Occipital lobe (tissue), 1 donor: ENCODE measurements at regions not wholly inside any gene's neighbourhood (a gene's known extent, or its start where the extent isn't known, plus 50 kb on each side); places are given as distances from the start of the nearest gene placed in this dataset.

Experiments used
- DNase-seq: peaks from one replicate; lab custom pipeline; 2025; lab: John Stamatoyannopoulos, UW

DNA sequence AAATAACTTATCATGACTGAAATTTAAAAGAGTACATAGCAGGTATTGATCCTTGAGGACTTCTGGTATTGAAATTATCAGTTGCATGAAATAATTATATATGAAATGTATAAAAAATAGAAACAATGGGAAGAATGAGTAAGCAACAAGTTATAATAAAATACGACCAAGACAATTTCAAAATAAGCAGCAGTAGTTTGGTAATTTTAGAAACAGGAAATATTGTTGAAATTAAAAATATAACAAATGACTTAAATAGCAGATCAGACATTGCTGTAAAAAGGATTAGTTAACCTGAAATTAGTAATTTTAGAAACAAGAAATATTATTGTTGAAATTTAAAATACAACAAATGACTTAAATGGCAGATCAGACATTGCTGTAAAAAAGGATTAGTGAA lies 152.3 kb downstream of the BTC start:
- no peak for DNase-seq

DNA sequence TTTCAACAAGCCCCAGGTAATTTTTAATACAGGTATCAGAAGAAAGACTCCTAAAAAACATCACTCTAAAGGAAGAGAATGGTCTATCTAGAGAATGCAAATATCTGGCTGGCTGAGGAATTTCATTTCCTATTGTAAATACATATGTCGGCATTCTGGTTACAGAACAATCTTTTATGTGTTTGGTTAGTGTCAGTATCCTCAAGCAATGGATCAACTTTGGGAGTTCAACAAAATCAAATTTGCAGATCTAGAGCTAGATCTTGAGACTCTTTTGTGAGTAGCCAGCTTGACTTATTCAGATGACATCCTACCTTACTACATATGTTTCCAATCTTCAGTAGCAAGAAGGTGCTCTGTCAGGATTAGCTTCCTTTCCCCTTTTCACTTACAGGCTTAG lies 145.1 kb downstream of the BTC start:
- no peak for DNase-seq

DNA sequence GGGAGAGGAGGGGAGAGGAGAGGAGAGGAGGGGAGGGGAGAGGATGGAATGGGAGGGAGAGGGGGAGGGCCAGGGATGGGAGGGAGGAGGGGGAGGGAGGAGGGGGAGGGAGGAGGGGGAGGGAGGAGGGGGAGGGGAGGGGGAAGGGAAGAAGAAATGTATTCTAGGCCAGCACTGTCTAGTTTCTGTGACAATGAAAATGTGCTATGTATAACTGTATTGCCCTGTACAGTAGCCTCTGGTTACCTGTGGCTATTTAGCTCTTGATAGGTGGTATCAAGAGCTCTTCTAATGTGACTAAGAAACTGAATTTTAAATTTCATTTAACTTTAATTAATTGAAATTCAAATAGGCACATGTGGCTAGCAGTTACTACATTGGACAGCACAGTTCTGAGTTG lies 143.1 kb downstream of the BTC start:
- DNase-seq, result no peak

DNA sequence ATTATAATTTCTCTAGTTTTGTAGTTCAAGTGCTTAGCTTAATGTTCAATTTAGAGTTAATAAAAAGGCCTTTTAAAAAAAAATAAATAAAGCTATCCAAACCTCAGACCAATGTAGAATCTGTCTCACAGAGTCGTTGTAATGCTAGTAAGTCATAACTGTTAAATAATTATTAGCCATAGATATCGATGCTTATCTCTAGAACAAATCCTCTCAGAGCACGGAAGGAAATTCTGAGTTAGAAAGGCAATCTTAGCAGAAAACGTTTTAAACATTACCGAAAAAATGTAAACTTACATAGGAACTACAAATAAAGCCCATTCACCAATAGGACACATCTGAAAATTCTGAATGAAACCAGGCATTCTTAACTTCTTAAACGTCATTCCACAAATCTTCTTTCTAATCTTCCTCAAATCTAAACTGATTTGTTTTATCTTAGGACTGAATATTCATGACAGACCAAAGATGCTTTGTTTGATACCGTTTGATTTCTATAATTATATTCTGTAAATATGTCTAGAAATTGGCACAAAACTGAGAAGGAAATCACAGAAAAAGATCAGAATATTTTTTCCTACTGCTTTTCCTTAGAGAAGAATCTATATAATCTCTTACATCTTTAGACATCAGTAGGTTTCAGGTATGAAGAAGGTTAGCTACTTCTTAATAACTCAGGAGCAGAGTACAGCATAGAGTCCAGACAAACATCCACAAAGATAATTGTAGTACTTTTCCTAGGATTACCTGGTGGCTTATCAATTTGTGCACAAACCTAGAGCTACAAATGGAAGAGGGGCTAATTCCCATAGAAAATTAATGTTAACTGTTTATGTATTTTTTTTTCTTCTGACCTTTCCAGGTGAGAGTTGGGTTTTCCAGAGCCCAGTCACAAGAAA lies 140.7 kb downstream of the BTC start:
- no peak for DNase-seq

DNA sequence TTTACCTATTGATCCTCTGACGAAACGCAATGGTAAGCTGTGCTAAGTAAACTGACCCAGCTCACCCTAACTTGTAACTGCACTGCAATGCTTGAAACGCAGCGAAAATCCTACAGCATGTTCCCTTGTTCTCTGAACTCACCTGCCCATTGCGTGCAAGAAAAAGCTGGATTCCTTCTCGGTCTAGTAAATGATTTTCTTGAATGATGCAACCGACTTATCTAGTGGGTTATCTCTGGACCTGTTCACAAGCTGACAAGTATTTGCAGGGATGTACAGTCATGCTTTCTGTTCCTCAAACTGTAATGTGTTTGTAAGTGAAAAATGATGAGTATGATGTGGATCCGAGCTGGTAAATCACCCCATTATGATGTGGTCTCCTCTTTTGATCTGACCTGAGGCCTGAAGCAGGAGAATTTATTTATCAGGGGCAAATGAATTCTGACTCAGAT lies 140.1 kb downstream of the BTC start:
- no peak for DNase-seq

DNA sequence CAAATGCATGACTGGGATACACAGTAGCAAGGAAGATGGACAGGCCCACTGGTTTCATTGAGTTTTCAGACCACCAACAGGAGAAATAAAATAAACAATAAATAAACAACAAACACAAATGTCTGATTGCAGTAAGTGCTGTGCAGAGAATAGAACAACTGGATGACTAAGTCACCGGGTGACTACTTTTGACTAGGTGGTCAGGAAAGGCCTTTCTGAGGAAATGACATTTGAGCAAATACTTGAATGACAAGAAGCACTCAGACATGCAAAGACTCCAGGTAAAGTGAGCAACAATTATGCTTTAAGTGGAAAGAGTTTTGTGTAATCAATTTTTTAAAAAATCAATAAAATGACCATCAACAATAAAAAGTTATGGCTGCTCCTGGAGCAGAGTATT lies 137.7 kb downstream of the BTC start:
- no peak for DNase-seq

DNA sequence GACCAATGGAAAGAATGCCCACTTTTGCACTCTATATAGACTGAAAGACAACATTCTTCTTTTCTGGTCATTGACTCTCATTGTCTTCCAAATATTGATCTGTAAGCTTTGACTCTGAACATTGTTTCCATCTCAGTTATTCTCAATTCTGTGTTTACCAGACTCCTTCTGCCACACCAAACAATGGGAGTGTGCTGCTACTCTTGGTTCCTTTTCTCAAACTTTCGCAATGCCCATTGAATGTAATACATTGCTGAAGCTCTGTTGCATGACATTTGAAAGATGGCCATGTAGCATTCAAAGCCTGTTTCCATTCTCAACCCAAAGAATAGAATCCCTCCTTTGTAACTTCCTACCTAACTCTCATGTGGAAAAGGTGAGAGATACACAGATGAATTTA lies 136.2 kb downstream of the BTC start:
- no peak for DNase-seq

DNA sequence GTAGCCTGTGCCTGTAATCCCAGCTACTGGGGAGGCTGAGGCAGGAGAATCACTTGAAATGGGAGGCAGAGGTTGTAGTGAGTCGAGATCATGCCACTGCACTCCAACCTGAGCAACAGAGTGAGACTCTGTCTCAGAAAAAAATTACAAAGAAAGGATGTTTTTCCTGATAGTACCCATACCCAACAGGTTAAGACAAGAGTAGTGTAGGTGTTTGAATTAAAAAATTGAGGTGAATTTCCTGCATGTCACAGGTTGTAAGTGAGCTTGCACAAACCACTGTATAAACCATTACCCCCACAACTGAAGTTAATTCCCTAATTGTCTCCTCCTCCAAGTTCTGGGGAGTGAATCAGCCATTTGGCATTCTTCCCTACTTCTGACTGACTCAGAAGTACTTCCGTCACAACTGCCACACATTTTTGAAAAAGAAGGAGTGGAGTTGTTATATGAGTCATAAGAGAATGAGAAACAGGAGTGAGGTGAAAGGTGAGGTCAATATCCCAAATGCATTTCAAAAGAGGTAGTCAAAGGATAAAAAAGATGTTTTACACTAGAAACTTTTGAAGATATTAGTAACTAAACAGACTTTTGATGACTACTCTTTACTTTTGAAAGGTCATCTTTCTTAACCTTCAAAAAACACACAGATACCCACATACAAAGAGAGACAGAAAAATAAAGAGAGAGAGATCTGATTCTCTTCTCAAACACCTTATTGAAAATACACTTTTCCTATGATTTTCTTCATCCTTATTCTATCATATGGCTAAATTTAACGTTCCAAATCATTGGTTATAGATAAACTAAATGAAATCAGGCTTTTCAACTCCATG lies 134.5 kb downstream of the BTC start:
- no peak for DNase-seq

DNA sequence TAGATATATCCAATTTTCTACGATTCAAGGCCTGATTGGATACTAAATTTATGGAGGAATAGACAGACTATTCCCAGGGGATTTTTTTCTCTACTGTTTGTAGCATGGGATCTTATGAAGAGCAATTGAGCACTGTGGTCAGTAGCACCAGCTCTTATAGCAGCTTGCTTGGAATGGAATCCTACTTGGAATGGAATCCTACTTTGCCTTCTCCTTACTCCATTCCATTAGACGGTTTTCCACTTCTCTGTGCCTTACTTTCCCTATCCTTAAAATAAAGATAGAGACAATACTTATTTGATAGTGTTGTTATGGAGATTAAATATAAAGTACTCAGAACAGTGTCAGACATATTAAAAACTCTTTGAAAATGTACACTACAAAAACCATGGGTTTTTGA lies 133.5 kb downstream of the BTC start:
- DNase-seq, result no peak

DNA sequence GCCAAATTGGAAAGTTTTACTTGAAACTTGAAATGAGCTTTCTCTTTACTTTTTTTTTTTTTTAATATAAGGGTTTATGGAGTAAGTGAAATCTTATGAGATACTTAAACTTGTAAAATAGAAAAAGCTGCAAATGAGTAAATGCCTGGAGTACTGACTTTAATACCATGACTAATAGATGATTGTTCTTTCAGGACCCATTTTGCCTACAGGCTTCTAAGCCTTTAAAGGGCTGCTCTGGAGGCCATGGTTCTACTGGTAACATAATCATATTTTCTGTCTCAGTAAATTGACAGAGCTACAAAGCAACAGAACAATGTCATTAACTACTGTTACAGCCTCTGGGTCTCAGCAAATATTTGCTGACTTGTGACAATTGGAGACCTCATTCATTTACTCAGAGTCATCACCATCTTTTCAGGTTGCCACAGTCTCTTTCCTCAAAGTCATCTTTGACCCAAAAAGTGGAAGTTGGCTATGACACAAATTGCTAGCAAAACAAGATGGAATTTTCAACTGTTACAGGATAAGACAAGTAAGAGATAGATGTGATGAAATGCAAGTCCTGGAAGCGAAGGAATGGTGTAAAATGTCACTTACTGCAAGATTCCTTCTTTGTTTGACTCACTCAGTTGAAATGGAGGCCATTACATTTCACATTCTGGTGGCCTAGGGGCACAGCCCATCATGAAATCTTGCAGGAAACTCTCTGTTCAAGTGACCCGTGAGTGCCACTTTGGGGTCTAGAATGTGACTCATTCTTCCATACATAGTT lies 132.7 kb downstream of the BTC start:
- DNase-seq, result no peak

DNA sequence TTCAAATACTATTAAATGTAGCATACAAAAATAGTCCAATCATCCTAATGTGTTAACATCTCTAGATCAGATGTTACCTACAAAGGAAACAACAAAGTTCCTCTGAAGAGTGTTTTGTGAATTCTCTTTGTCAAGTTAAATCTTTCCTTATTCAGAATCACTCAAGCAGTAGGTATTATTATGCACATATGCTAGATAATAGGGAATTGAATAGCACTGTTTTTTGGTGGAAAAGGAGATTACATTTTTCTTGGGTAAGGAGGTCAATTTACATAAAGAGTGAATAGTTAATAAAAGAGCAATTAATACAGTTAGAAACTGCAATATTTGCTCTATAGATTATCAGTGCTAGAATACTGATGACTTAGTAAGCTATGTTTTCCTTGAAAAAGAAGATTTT lies 130.7 kb downstream of the BTC start:
- DNase-seq, result no peak

DNA sequence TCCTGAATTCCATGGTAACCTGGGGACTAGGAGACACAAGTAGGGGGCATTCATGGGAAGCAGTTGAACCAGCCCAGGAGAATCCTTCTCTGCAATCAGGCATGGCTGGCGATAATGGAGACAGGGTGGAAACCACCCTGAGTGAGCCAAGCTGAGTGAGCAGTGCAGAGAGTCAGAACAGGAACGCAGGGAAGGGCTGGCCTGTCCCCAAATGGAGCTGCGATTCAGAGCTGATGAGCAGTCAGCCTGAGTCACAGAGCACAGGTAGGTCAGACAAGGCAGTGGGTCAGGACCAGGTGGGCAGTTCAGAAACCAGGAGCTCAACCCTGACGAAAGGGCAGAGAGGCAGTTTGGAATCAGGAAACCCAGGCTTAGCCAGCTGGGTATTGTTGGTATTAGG lies 129.0 kb downstream of the BTC start:
- DNase-seq, result no peak

DNA sequence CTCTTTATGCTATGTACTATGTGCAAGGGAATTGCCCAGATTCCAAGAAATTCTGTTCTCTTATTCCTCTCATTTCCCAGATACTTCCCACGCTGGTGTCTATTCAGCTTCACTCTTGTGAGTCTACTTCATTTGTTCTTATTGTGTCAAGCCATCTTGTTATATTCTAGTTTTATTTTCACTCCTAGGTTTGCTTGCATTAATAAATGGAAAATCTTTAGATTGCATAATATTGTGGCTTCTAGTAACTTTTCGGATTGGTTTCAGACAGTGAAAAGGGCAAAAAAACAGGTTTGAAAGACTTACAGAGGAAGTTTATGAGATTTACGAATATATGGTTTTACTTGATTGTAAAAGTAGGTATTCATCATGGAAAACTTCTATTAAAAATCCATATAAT lies 128.4 kb downstream of the BTC start:
- DNase-seq, result no peak

DNA sequence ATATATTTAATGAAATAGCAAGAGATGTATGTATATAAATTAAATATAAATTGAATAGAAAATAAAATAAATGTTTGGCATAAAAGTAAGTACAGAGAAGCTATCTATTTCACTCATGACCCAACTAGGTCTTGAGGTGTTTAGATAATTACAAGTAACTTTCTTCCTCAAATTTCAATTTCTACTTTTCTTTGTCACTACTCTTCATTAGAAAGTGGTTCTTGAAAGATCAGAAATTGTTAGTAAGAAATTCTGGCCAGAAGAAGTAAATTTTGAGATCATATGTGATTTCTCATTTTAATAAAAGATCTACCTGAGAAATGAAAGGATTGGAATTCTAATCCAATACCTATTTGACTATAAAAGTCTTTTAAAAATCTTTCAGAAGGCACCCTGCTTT lies 126.9 kb downstream of the BTC start:
- no peak for DNase-seq

DNA sequence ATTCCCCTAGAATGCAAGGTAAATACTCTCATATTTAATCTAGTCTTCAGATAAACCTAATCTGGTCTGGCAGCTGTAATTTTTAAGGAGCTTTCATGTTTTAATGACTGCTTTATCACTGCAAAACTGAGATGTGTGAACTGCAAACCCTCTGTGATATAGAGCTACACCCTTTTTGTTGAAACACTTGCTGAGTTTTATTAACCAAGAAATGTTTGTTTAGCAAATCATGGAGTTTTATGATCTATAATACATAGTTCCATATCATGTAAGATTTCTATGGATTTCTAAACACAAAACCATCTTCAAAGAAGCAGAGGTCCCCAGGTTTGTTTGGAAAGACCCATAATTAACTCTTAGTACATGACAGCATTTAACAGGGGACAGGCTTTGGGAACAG lies 126.4 kb downstream of the BTC start:
- DNase-seq, result no peak

DNA sequence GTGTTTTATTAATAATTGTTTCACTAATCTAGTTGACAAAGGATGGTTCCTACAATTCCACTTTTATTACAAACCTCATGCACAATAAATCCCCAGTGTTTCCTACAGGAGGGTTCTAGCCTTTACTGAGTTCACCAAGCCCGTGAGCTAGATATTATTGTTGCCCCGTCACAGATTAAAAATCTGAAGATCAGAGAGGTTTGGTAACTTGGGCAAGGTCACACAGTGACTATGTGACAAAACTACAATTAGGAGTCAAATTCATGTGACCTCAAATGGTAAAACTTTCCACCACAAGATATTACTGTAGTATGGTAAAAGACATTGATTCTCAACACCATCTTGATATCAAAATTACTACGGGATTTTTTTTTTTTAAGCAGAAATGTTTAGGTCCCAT lies 124.6 kb downstream of the BTC start:
- DNase-seq, result no peak

DNA sequence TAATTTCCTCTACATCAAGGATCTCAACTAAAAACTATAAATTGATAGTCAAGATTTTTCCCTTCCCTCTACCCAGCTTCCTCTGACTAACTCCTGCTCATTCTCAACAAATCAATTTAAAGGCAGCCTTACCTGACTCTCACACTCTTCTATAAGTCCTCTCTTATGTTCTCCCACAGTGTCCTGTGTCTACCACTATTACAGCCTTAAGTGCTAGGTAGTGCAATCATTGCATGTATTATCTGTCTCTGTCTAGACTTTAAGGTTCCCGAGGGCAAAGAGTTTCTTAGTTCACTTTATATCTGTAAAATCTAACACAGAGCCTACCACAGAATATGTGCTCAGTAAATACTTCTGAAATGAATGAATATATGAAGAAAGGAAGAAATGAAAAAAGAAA lies 123.7 kb downstream of the BTC start:
- DNase-seq, result no peak

DNA sequence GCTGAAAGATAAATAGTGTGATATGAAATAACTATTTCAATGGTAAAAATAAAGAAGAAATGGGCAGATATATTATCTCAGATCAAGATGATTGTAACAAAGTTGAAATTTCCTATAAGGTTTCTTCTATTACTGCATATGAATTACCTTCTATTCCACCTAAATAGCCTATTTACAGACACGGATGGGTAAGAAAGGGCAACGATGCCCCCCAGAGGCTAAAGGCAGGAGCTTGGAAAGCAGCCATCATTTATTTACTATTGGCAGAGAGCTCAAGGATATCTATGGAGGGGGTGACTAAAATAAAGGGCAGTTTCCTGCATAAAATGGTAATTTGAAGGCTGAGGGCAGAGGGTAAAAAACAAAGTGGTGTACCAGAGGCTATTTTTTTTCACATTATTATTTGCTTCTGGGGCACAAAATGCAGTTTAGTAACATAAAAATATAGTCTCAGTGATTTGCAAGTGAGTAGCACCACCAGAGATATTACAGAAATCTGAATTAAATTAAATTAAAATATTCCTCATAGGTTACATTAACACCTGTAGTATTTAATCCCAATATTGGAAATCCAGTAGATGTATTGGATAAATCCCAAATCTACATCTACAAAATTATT lies 123.1 kb downstream of the BTC start:
- DNase-seq, result no peak

DNA sequence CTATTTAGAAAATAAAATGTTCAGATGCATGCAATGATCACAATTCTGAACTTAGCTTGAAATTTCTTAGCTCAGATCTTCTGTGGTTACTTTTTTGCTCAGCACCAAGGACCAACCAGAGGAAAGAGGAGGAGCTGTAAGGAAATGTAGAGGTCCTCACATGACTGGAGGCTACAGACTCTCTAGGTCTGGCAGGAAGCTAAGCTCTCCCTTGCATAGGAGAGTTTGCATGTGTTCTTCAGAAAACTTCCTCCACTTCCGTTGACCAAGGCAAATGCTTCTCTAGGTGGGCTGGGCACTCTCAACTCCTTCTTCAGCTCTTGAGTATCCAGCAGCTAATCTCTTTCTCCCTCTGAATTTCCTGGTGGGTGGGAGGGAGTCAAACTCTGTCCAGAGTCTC lies 119.6 kb downstream of the BTC start:
- no peak for DNase-seq

DNA sequence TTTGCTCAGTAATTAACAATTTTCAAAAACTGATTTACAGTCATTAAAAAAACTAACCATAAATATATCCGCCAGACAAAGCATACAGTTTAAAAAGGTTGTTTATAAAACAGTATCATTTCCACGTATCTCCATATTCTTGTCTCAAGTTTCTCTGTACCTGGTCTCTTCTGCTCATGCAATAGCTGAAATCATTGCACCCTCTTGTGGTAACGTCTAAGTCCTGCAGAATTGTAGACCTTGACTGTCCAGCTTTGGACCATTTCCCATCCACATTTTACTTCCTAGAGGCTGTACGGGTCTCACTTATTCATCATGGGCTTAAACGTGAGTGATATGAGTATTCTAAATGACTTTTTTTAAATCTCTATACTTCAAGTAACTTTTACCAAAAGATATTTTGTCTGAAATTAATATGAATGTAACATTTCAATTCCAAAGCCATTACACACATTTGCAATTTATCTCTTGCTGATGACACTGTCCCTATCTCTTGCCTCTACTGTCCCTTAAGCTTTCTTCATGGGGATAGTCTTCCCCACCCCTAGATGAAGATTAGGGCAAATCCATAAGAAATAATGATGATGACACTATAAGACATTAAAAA lies 118.5 kb downstream of the BTC start:
- no peak for DNase-seq
